GM12875 (cell line): ENCODE measurements at regions not wholly inside any gene's neighbourhood (a gene's known extent, or its start where the extent isn't known, plus 50 kb on each side); places are given as distances from the start of the nearest gene placed in this dataset.

ENCODE experiments used
- H3K4me3 ChIP-seq: one replicate; pipeline ENCODE4 v1.5.1; 2011; ENCODE audit warnings: low read depth, low read length, control low read depth
- TF ChIP-seq, protein P1 (sequence below): IDR thresholded peaks from 2 replicates; pipeline ENCODE4 v1.5.1; 2011; ENCODE audit warnings: low read depth, mild to moderate bottlenecking, control low read depth, inconsistent platforms, low read length, moderate library complexity, borderline replicate concordance; ENCODE audit not compliant: insufficient read depth

DNA sequence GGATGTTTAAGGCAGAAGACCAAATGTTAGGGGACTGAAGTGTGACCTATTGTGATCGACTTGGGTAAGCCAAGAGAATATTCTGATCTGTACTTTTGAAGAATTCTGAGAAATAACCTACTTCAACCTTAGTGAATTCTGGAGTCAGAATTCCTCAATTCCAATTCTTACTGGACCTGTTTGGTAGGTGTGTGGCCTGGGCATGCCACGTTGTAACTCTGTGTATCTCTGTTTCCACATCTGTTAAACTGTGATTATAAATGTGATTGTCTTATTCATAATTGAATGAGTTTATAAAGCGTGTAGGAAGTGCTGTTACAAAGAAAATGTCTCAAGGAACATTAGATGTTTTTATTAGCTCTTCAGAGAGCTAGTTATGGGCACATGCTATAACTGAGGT is 64.5 kb downstream of the TUSC1 start:
- no peak overlapping the region for H3K4me3 ChIP-seq
- TF ChIP-seq, protein P1, sequence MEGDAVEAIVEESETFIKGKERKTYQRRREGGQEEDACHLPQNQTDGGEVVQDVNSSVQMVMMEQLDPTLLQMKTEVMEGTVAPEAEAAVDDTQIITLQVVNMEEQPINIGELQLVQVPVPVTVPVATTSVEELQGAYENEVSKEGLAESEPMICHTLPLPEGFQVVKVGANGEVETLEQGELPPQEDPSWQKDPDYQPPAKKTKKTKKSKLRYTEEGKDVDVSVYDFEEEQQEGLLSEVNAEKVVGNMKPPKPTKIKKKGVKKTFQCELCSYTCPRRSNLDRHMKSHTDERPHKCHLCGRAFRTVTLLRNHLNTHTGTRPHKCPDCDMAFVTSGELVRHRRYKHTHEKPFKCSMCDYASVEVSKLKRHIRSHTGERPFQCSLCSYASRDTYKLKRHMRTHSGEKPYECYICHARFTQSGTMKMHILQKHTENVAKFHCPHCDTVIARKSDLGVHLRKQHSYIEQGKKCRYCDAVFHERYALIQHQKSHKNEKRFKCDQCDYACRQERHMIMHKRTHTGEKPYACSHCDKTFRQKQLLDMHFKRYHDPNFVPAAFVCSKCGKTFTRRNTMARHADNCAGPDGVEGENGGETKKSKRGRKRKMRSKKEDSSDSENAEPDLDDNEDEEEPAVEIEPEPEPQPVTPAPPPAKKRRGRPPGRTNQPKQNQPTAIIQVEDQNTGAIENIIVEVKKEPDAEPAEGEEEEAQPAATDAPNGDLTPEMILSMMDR: no peak

DNA sequence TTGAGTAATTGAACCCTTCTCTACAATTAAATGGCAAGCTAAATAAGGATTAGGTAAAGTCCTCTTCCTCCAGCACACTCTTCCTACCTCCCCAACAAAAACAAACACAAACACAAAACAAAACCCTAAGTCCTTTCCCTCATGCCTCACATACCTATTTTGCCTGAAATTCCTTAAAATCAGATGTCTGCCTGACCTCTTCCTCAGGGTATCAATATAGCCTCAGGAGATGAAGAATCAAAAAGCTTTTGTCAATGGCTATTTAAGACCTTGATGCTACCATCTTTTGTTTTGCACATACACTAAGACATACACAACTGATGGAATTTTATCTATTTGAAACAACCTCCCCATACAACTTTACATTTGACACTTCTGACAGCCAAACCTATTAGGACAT is 75.1 kb downstream of the TUSC1 start:
- no peak overlapping the region for H3K4me3 ChIP-seq
- TF ChIP-seq, protein P1: no peak

- TF ChIP-seq, protein P1: no peak
- no peak overlapping the region for H3K4me3 ChIP-seq
Observed at GRCh38 chr9:25602400-25603044, 75.7 kb downstream of the TUSC1 start.

DNA sequence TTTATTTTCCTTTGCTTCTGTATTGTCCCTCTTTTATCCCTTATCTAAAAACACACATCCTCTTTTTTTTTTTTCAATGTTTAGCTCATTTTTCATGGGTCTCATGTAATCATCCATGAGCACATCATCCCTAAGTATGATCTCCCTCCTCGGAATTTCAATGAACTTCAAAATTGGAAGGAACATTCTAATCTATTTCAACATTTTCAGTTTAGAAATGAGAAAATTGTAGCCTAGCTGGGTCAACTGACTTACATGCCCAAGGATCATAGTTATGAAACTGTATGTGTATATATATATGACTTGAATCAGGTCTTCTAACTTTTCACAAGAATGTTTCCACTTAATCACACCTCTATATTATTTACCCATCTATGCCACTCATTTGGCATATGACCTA is 77.7 kb downstream of the TUSC1 start:
- H3K4me3 ChIP-seq: no peak overlapping the region
- TF ChIP-seq, protein P1: no peak

GRCh38 chr9:25584611-25585010 is 93.6 kb downstream of the TUSC1 start:
- no peak overlapping the region for H3K4me3 ChIP-seq

GRCh38 chr9:25573281-25573680 is 105.0 kb downstream of the TUSC1 start:
- TF ChIP-seq, protein P1: no peak
- no peak overlapping the region for H3K4me3 ChIP-seq

More at GRCh38 chr9:25584611-25585010, 93.6 kb downstream of the TUSC1 start:
- TF ChIP-seq, protein P1: no peak

DNA sequence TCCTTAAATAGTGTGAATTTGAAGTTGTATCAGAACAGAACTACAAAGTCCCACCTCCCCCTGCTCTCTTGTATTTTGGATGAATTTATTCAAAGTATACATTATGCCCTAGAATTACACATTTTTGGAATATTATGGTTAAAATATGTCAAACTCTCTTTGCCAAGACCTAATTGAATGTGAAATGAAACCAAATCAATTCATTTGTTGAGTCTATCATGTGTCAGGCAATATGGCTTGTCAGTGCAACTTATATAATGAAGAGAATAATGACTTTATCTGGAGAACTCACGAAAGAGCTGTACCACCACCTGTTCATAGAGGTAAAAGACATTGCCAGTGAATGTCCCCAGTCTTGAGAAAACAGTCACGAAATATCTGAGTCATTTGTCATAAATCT is 106.8 kb downstream of the TUSC1 start:
- no peak overlapping the region for H3K4me3 ChIP-seq
- TF ChIP-seq, protein P1: no peak
